G401 (cell line): ENCODE measurements at regions not wholly inside any gene's neighbourhood (a gene's known extent, or its start where the extent isn't known, plus 50 kb on each side); places are given as distances from the start of the nearest gene placed in this dataset.
A peak's percentile ranks its signal among the peaks of the same experiment; 100 is the strongest.
"Not testable (repeated sequence)": the region's sequence is repeated elsewhere in the genome, so short reads cannot be mapped to it uniquely, and the experiment has no call there.

Experiments
- DNase-seq: peaks from one replicate; pipeline ENCODE4 v3.0.0-alpha.2; 2015; ENCODE audit warnings: low spot score
- in situ Hi-C: cut with HindIII; loops from 2 replicates; pipeline ENCODE4 v1.10.0; 2016; ENCODE audit warnings: low sequenced_read_pairs, mixed read lengths

- in situ Hi-C loops, result no loop called here
- no peak for DNase-seq
Measured at GRCh38 chr12:131628023-131628740, 82.7 kb upstream of the SFSWAP start.

- no peak for DNase-seq
- in situ Hi-C loops, result no loop called here
Measured at GRCh38 chr12:131628766-131629448, 82.0 kb upstream of the SFSWAP start.

- in situ Hi-C loops, result no loop called here
Measured at GRCh38 chr12:131631230-131631629, 79.7 kb upstream of the SFSWAP start.

GRCh38 chr12:131631889-131632651 lies 78.8 kb upstream of the SFSWAP start:
- in situ Hi-C loops, DNase-seq: not testable (repeated sequence)

More at GRCh38 chr12:131631230-131631629, 79.7 kb upstream of the SFSWAP start:
- no peak for DNase-seq

GRCh38 chr12:131632652-131633023 lies 78.3 kb upstream of the SFSWAP start:
- DNase-seq, in situ Hi-C loops: not testable (repeated sequence)

- in situ Hi-C loops, DNase-seq: not testable (repeated sequence)
Measured at GRCh38 chr12:131633610-131634009, 77.3 kb upstream of the SFSWAP start.

GRCh38 chr12:131634037-131634436 lies 76.9 kb upstream of the SFSWAP start:
- no peak for DNase-seq
- in situ Hi-C loops, result no loop called here

GRCh38 chr12:131635012-131635411 lies 75.9 kb upstream of the SFSWAP start:
- in situ Hi-C loops, DNase-seq: not testable (repeated sequence)

- DNase-seq, result no peak
- in situ Hi-C loops, result no loop called here
Measured at GRCh38 chr12:131635491-131636122, 75.3 kb upstream of the SFSWAP start.

GRCh38 chr12:131636266-131636665 lies 74.6 kb upstream of the SFSWAP start:
- no peak for DNase-seq
- in situ Hi-C loops, result no loop called here

- no peak for DNase-seq
- in situ Hi-C loops, result no loop called here
Measured at GRCh38 chr12:131636940-131637750, 73.7 kb upstream of the SFSWAP start.

GRCh38 chr12:131637986-131638385 lies 72.9 kb upstream of the SFSWAP start:
- in situ Hi-C loops, result no loop called here
- DNase-seq, result no peak

- in situ Hi-C loops, result no loop called here
- no peak for DNase-seq
Measured at GRCh38 chr12:131639270-131639940, 71.5 kb upstream of the SFSWAP start.

GRCh38 chr12:131640525-131640924 lies 70.4 kb upstream of the SFSWAP start:
- in situ Hi-C loops, result no loop called here
- DNase-seq, result peak; percentile 93

GRCh38 chr12:131641315-131641714 lies 69.6 kb upstream of the SFSWAP start:
- in situ Hi-C loops, result no loop called here
- no peak for DNase-seq

- DNase-seq, result no peak
- in situ Hi-C loops, result no loop called here
Measured at GRCh38 chr12:131642101-131642540, 68.8 kb upstream of the SFSWAP start.

- in situ Hi-C loops, result no loop called here
- no peak for DNase-seq
Measured at GRCh38 chr12:131642771-131643170, 68.1 kb upstream of the SFSWAP start.
